Transverse colon (tissue), 4 donors: ENCODE measurements at regions not wholly inside any gene's neighbourhood (a gene's known extent, or its start where the extent isn't known, plus 50 kb on each side); places are given as distances from the start of the nearest gene placed in this dataset.

ENCODE experiments used
- DNase-seq: peaks from one replicate; pipeline ENCODE4 v3.0.0-alpha.2; 2019
- H3K27ac ChIP-seq, 4 donors: fragments of 200-600 bp; sonication (generic); 2 replicates each; pipeline ENCODE4 v1.5.1; 2016 to 2018; ENCODE audit warnings: inconsistent platforms in 4 of 4
- H3K27me3 ChIP-seq: fragments of 200-600 bp; sonication (generic); 2 replicates; pipeline ENCODE4 v1.5.1; 2017; ENCODE audit warnings: inconsistent platforms
- H3K36me3 ChIP-seq, 4 donors: fragments of 200-600 bp; sonication (generic); 2 replicates each; pipeline ENCODE4 v1.5.1; 2017 to 2019; ENCODE audit warnings: inconsistent platforms in 4 of 4
- H3K4me1 ChIP-seq, 4 donors: fragments of 200-600 bp; sonication (generic); 2 replicates each; pipeline ENCODE4 v1.5.1; 2017 to 2020; ENCODE audit warnings: inconsistent platforms in 4 of 4
- H3K4me3 ChIP-seq, 4 donors: fragments of 200-600 bp; sonication (generic); 1 replicate in 1 of 4; 2 replicates in 3 of 4; pipeline versions ENCODE4 v1.5.1 to v1.6.1; 2017 to 2019; ENCODE audit warnings: inconsistent platforms in 4 of 4
- H3K9me3 ChIP-seq, 2 donors: fragments of 200-600 bp; sonication (generic); 2 replicates each; pipeline ENCODE4 v1.5.1; 2017 to 2019; ENCODE audit warnings: inconsistent platforms in 2 of 2
- CTCF ChIP-seq, 5 experiments: fragments of 200-600 bp in 3 of 5; fragments of 450-650 bp in 2 of 5; sonication (generic) in 3 of 5; IDR thresholded peaks; 1 replicate in 2 of 5; 2 replicates in 3 of 5; pipeline ENCODE4 v1.5.1; 2016 to 2017; ENCODE audit warnings: antibody characterized with exemption in 5 of 5, inconsistent platforms in 3 of 5, mild to moderate bottlenecking in 2 of 5, moderate library complexity in 1 of 5
- EP300 ChIP-seq: sonication (generic); formaldehyde crosslinking; IDR thresholded peaks from one replicate; pipeline ENCODE4 v1.6.1; 2017; ENCODE audit warnings: antibody characterized with exemption, low read depth
- POLR2A ChIP-seq: fragments of 450-650 bp; IDR thresholded peaks from one replicate; pipeline ENCODE4 v1.6.1; 2016; ENCODE audit warnings: antibody characterized with exemption, mild to moderate bottlenecking, moderate library complexity
- POLR2AphosphoS5 ChIP-seq, 3 donors: sonication (generic); formaldehyde crosslinking; IDR thresholded peaks; one replicate each; pipeline ENCODE4 v1.6.1; 2016; ENCODE audit warnings: antibody characterized with exemption in 3 of 3
- WGBS, 2 donors: methylation state at CpG; one replicate each; pipeline ENCODE4 v1.1.5; 2018; ENCODE audit warnings: low coverage in 1 of 2; 5-methylcytosine and 5-hydroxymethylcytosine counted together
- in situ Hi-C, 4 donors: fragments of 200-750 bp; cut with MboI; loops; one replicate each; pipeline versions ENCODE4 v1.15.0 to v1.15.1; 2017; ENCODE audit warnings: low sequenced_read_pairs in 3 of 4, low pct_ligation_motif_present in 1 of 4, low pct_unique_long_range_greater_than_20kb in 1 of 4
- intact Hi-C: fragments of 100-400 bp; cut with DNase I; formaldehyde crosslinking; loops from one replicate; pipeline ENCODE4 v1.15.1; 2023; ENCODE audit warnings: low total_unique reads

DNA sequence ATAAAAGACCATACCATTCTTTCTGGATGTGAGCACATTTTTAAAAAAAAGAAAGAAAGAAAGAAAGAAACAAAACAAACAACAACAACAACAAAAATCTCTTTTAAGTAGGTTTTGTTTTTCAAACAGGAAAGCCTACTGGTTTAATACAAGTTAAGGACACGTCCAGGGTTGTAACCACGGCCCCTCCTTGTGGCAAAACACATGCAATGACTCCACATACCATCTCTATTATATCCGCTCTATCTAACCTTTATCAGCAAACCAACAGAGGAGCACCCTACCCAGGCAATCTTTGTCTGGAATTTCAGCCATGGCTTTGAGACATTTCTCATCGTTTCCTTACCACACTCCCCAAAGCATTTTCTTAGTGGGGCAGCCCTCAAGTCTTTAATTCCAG lies 360.5 kb upstream of the TMPO start:
- intact Hi-C loops (no loop called here), in situ Hi-C loops (no loop called here)
- Histone ChIP-seq H3K4me3 (no peak overlapping the region), H3K27me3 (no peaks in the 10 kb centered on the region), H3K27ac (no peak overlapping the region), H3K9me3 (no peaks in the 10 kb centered on the region), H3K36me3 (no peaks in the 10 kb centered on the region), H3K4me1 (no peaks in the 10 kb centered on the region)
- DNase-seq: no peak
- TF ChIP-seq POLR2AphosphoS5 (IDR thresholded peaks at IDR 0.05) (no peak), CTCF (IDR thresholded peaks at IDR 0.05) (peak in 2 of 5 experiments; percentile 12)
- 14 to 18% methylated on average over 3 to 4 of the region's 4 CpGs for WGBS, 2 donors

DNA sequence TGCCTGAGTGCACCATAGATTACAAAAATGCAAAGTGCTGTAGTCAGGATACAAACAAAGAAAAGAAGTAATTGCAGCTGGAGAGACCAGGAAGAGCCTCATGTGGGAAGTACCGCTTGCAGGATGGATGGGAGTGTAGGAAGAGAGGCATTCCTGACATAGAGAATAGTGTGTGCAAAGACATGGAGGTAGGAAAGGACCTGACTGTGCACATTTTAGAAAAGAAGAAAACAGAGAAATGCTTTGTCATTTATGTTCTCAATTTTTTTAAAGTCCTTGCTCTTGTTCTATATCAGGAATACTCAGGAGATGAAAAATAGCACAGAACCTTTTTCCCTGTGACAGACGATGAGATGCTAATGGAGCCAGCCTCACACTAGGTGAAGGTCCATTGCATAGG lies 358.7 kb upstream of the TMPO start:
- WGBS, 2 donors: 71 to 84% methylated on average over 2 of the region's 2 CpGs
- Histone ChIP-seq H3K27me3 (no peaks in the 10 kb centered on the region), H3K9me3 (no peaks in the 10 kb centered on the region), H3K36me3 (no peaks in the 10 kb centered on the region), H3K4me3 (no peak overlapping the region), H3K27ac (no peak overlapping the region), H3K4me1 (no peaks in the 10 kb centered on the region)
- DNase-seq: no peak
- intact Hi-C loops (no loop called here), in situ Hi-C loops (no loop called here)
- TF ChIP-seq POLR2A: no peak
- TF ChIP-seq POLR2AphosphoS5 (IDR thresholded peaks at IDR 0.05): no peak
- TF ChIP-seq EP300: no peak
- no peak for TF ChIP-seq CTCF (IDR thresholded peaks at IDR 0.05)

DNA sequence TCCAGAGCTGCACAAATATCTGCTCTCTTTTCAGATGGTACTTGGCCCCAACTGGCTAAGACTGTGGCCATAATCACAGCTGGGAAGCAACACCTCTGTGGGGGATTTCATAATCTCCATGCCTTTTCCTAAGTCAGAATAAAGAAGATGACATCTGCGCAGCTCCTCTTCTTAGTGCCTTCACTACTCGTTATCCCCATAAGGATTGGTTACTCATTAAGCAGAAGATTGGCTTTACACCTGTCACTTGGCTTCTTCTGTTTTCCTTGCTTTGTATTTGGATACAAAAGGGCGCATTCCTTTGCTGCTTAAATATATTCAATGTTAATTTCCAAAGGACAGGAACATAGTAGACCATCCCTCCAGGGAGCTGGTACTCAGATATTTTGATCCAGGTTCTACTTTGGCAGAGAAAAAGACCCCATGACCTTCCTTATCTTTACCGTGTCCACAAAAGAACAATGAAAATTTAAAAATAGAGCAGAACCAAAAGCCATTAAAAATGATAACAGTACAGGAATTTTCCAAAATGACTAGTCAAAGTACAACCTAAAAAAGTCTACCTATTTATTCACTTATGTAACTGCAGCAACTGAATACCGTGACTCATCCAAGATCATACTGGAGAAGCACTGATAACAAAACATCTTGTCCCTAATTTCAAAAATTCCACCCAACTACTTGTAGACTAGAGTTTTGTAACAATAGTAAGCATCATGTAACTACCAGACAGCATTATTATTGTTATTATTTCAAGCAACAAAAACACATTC lies 352.3 kb upstream of the TMPO start:
- TF ChIP-seq EP300: no peak
- TF ChIP-seq POLR2A: no peak
- TF ChIP-seq CTCF (IDR thresholded peaks at IDR 0.05): no peak
- TF ChIP-seq POLR2AphosphoS5 (IDR thresholded peaks at IDR 0.05): no peak
- Histone ChIP-seq H3K27ac (no peak overlapping the region), H3K4me1 (no peaks in the 10 kb centered on the region), H3K9me3 (no peaks in the 10 kb centered on the region), H3K27me3 (no peaks in the 10 kb centered on the region), H3K36me3 (no peaks in the 10 kb centered on the region), H3K4me3 (no peak overlapping the region)
- WGBS, 2 donors: 38 to 49% methylated on average over 5 of the region's 5 CpGs
- DNase-seq: no peak
- intact Hi-C loops (no loop called here), in situ Hi-C loops (no loop called here)

- no peak for DNase-seq
Measured at GRCh38 chr12:98172304-98172703, 343.1 kb upstream of the TMPO start.

More at GRCh38 chr12:98172304-98172703, 343.1 kb upstream of the TMPO start:
- Histone ChIP-seq H3K4me1 (no peaks in the 10 kb centered on the region), H3K27me3 (no peaks in the 10 kb centered on the region), H3K9me3 (no peaks in the 10 kb centered on the region), H3K36me3 (no peaks in the 10 kb centered on the region), H3K4me3 (no peak overlapping the region), H3K27ac (no peak overlapping the region)
- 48 to 62% methylated on average over 2 of the region's 2 CpGs for WGBS, 2 donors
- TF ChIP-seq POLR2A (no peak), EP300 (no peak), CTCF (IDR thresholded peaks at IDR 0.05) (no peak), POLR2AphosphoS5 (IDR thresholded peaks at IDR 0.05) (no peak)
- in situ Hi-C loops: no loop called here
- intact Hi-C loops: no loop called here
